GM23248 (cell line): ENCODE measurements at regions not wholly inside any gene's neighbourhood (a gene's known extent, or its start where the extent isn't known, plus 50 kb on each side); places are given as distances from the start of the nearest gene placed in this dataset.

Experiments
- EZH2 ChIP-seq: fragments of 200-600 bp; sonication (generic); IDR thresholded peaks from 2 replicates; pipeline ENCODE4 v1.6.1; 2018; ENCODE audit warnings: antibody characterized with exemption, mild to moderate bottlenecking; ENCODE audit not compliant: insufficient read depth, poor library complexity, severe bottlenecking
- EZH2phosphoT487 ChIP-seq: fragments of 200-600 bp; sonication (generic); IDR thresholded peaks from 2 replicates; pipeline ENCODE4 v1.6.1; 2018; ENCODE audit warnings: antibody characterized with exemption, moderate library complexity, mild to moderate bottlenecking, low read depth; ENCODE audit not compliant: insufficient read depth

GRCh38 chr3:177451864-177452830 lies 254.9 kb upstream of the TBL1XR1 start:
- no peak for TF ChIP-seq EZH2phosphoT487
- TF ChIP-seq EZH2 = no peak
